ENCODE measurements at regions not wholly inside any gene's neighbourhood (a gene's known extent, or its start where the extent isn't known, plus 50 kb on each side); places are given as distances from the start of the nearest gene placed in this dataset.

- TF ChIP-seq MAX (IDR thresholded peaks at IDR 0.05) = no peak
- TF ChIP-seq CTCF (IDR thresholded peaks at IDR 0.05; ENCODE audit: control extremely low read depth in 1 of 3, insufficient read depth in 1 of 3, low read depth in 1 of 3, low read length in 3 of 3) = no peak
- no peak for TF ChIP-seq EP300 (IDR thresholded peaks at IDR 0.05; ENCODE audit: borderline replicate concordance in 1 of 2, low read depth in 2 of 2, low read length in 2 of 2)
- no peak for TF ChIP-seq BRCA1 (IDR thresholded peaks at IDR 0.05; ENCODE audit: low read depth, low read length)
- TF ChIP-seq CEBPB (IDR thresholded peaks at IDR 0.05; ENCODE audit: low read depth, low read length) = no peak
Measured at GRCh38 chr17:71656964-71657858, 463.6 kb upstream of the SOX9 start.
